DND-41 (cell line): ENCODE measurements at regions not wholly inside any gene's neighbourhood (a gene's known extent, or its start where the extent isn't known, plus 50 kb on each side); places are given as distances from the start of the nearest gene placed in this dataset.

Source experiments
- ATAC-seq: fragments of 200-7000 bp; cut with Tn5 transposase; 3 replicates; pipeline ENCODE4 v1.9.1; 2021; ENCODE audit warnings: low read depth; ENCODE audit not compliant: insufficient read depth
- DNase-seq: peaks from one replicate; pipeline ENCODE4 v3.0.0-alpha.2; 2020
- H2AFZ ChIP-seq: 2 replicates; pipeline ENCODE4 v1.6.0; 2012; ENCODE audit warnings: low read depth, low read length
- H3K27ac ChIP-seq: 2 replicates; pipeline ENCODE4 v1.5.1; 2012; ENCODE audit warnings: low read length, inconsistent platforms
- H3K27me3 ChIP-seq: fragments of 200-600 bp; sonication (generic); 2 replicates; pipeline ENCODE4 v1.6.0; 2012; ENCODE audit warnings: low read length, mild to moderate bottlenecking, inconsistent platforms; ENCODE audit not compliant: insufficient read depth, poor library complexity
- H3K36me3 ChIP-seq: 2 replicates; pipeline ENCODE4 v1.5.1; 2012; ENCODE audit warnings: low read length, inconsistent platforms; ENCODE audit not compliant: insufficient read depth
- H3K4me1 ChIP-seq: 2 replicates; pipeline ENCODE4 v1.5.1; 2012; ENCODE audit warnings: mild to moderate bottlenecking, low read length; ENCODE audit not compliant: insufficient read depth
- H3K4me2 ChIP-seq: 2 replicates; pipeline ENCODE4 v1.6.0; 2012; ENCODE audit warnings: mild to moderate bottlenecking, moderate library complexity, low read length, inconsistent platforms; ENCODE audit not compliant: insufficient read depth
- H3K4me3 ChIP-seq, 2 experiments: fragments of 200-600 bp in 1 of 2; shearing (Covaris generic) in 1 of 2; 2 replicates each; pipeline ENCODE4 v1.5.1; 2012 to 2016; ENCODE audit warnings: inconsistent platforms in 2 of 2, low read length in 2 of 2, mild to moderate bottlenecking in 2 of 2, low read depth in 1 of 2, moderate library complexity in 1 of 2
- H3K79me2 ChIP-seq: 2 replicates; pipeline ENCODE4 v1.6.0; 2012; ENCODE audit warnings: low read length, inconsistent platforms; ENCODE audit not compliant: insufficient read depth
- H3K9ac ChIP-seq: 2 replicates; pipeline ENCODE4 v1.6.0; 2012; ENCODE audit warnings: low read depth, mild to moderate bottlenecking, inconsistent platforms, low read length, moderate library complexity
- H3K9me3 ChIP-seq: 2 replicates; pipeline ENCODE4 v1.5.1; 2012; ENCODE audit warnings: low read length, moderate library complexity, mild to moderate bottlenecking, inconsistent platforms; ENCODE audit not compliant: insufficient read depth, severe bottlenecking
- H4K20me1 ChIP-seq: 2 replicates; pipeline ENCODE4 v1.6.0; 2012; ENCODE audit warnings: low read length; ENCODE audit not compliant: insufficient read depth
- CTCF ChIP-seq: IDR thresholded peaks from 2 replicates; pipeline ENCODE4 v1.5.1; 2012; ENCODE audit warnings: borderline replicate concordance, low read length, moderate library complexity, mild to moderate bottlenecking; ENCODE audit not compliant: poor library complexity, severe bottlenecking; ENCODE audit errors: extremely low read depth
- EZH2 ChIP-seq: IDR thresholded peaks from 3 replicates; pipeline ENCODE4 v1.6.1; 2012; ENCODE audit warnings: borderline replicate concordance, low read depth, mild to moderate bottlenecking, moderate library complexity, low read length, inconsistent platforms; ENCODE audit not compliant: severe bottlenecking

GRCh38 chr5:175388531-175388930 lies 55.5 kb downstream of the DRD1 start:
- TF ChIP-seq EZH2, result no peak
- no peak for ATAC-seq
- DNase-seq, result no peak
- H3K9me3 ChIP-seq, result no peaks in the 10 kb centered on the region
- H4K20me1 ChIP-seq, result no peaks in the 10 kb centered on the region
- no peaks in the 10 kb centered on the region for H3K27me3 ChIP-seq
- no peak overlapping the region for H3K27ac ChIP-seq
- no peak overlapping the region for H3K4me2 ChIP-seq
- no peaks in the 10 kb centered on the region for H3K36me3 ChIP-seq
- H3K4me3 ChIP-seq, result no peak overlapping the region
- H3K9ac ChIP-seq, result no peak overlapping the region
- H2AFZ ChIP-seq, result no peak overlapping the region
- H3K4me1 ChIP-seq, result no peaks in the 10 kb centered on the region
- H3K79me2 ChIP-seq, result no peaks in the 10 kb centered on the region

DNA sequence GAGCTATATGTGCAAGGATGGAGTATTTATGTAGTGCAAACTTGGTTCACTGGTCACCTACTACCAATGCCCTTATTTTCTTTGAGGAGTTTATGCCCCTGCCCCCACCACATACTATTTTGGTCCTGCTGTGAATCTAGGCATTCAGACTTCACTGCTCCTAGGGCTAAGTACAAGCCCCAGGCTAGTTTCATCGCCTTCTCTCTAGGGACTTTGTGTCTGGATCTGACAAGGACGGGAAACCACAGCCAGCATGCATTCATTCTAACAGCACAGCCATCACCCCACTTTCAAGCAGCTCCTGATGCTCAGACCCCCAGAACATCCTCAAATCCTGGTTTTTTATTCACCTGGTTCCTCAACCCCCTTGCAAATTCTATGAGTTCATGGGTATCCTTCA lies 56.8 kb downstream of the DRD1 start:
- Histone ChIP-seq H3K36me3 (no peaks in the 10 kb centered on the region), H3K4me2 (no peak overlapping the region), H3K9ac (no peak overlapping the region), H3K4me3 (no peak overlapping the region), H3K79me2 (no peaks in the 10 kb centered on the region), H2AFZ (no peak overlapping the region), H4K20me1 (no peaks in the 10 kb centered on the region), H3K27ac (no peak overlapping the region), H3K4me1 (no peaks in the 10 kb centered on the region), H3K9me3 (no peaks in the 10 kb centered on the region), H3K27me3 (no peaks in the 10 kb centered on the region)
- ATAC-seq, result no peak
- no peak for DNase-seq
- TF ChIP-seq CTCF, result no peak
- TF ChIP-seq EZH2, result no peak

DNA sequence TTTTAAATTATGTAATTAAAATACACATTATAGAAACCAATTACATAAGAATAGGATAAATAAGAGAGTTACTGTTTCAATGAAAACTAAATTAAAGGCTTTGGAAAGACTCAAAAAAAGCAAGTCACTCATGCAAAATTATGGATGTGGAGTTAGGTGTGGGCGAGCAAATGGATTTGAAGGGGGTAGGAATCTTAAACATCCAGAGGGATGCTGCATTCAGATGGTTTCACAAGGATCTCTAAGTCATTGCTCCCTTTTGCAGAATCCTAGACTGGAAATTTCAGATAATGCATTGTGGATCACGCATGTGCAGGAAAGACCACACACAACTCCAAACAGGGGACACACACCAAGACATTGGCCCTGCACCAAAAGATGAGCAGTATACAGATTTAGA lies 57.5 kb downstream of the DRD1 start:
- no peaks in the 10 kb centered on the region for H3K27me3 ChIP-seq
- H3K4me2 ChIP-seq, result no peak overlapping the region
- no peaks in the 10 kb centered on the region for H3K4me1 ChIP-seq
- no peaks in the 10 kb centered on the region for H3K36me3 ChIP-seq
- no peak overlapping the region for H3K27ac ChIP-seq
- DNase-seq (no peak), ATAC-seq (no peak)
- H3K4me3 ChIP-seq, result no peak overlapping the region
- no peaks in the 10 kb centered on the region for H3K9me3 ChIP-seq
- no peak overlapping the region for H2AFZ ChIP-seq
- H3K9ac ChIP-seq, result no peak overlapping the region
- TF ChIP-seq CTCF (no peak), EZH2 (no peak)
- H4K20me1 ChIP-seq, result no peaks in the 10 kb centered on the region
- H3K79me2 ChIP-seq, result no peaks in the 10 kb centered on the region

DNA sequence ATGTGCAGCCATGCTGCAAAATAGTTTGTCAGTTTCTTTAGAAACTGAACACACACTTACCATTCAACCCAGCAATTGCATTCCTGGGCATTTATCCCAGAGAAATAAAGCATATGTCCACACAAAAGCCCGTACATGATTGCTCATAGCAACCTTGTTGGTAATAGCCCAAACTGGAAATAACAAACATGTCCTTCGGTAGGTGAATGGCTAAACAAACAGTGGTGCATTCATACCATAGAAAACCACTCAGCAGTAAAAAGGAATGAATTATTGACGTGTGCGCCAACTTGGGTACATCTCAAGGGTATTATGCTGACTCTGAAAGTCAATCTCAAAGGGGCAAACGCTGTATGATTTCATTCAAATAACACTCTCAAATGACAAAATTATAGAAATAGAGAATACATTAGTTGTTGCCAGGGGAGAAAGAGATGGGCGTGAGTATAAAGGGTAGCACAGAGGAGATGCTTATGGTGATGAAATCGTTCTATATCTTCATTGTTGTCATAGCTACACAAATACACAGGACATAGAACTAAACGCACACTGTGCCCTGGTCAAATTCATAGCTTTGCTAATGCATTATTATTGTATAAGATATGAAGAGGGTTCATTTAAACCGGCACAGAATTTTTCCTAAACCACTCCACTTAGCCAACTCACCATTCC lies 58.2 kb downstream of the DRD1 start:
- ATAC-seq, result no peak
- no peak for TF ChIP-seq CTCF
- TF ChIP-seq EZH2, result no peak
- Histone ChIP-seq H2AFZ (no peak overlapping the region), H3K9me3 (no peaks in the 10 kb centered on the region), H3K36me3 (no peaks in the 10 kb centered on the region), H3K4me2 (no peak overlapping the region), H3K27me3 (no peaks in the 10 kb centered on the region), H3K27ac (no peak overlapping the region), H3K9ac (no peak overlapping the region), H3K4me3 (no peak overlapping the region), H3K79me2 (no peaks in the 10 kb centered on the region), H4K20me1 (no peaks in the 10 kb centered on the region), H3K4me1 (no peaks in the 10 kb centered on the region)
- DNase-seq, result no peak
